ENCODE measurements at regions not wholly inside any gene's neighbourhood (a gene's known extent, or its start where the extent isn't known, plus 50 kb on each side); places are given as distances from the start of the nearest gene placed in this dataset.

- no peaks in the 10 kb centered on the region for H3F3A ChIP-seq (ENCODE audit: insufficient read depth, low read length)
- H3K9me3 ChIP-seq (replicated peaks; ENCODE audit: insufficient read depth, low read length): no peaks in the 10 kb centered on the region
- no peak overlapping the region for H2AFZ ChIP-seq (ENCODE audit: low read length)
- H3K4me2 ChIP-seq (ENCODE audit: low read depth, low read length): no peak overlapping the region
- no peaks in the 10 kb centered on the region for H3K9me2 ChIP-seq (replicated peaks; ENCODE audit: insufficient read depth, low read length)
- TF ChIP-seq CTCF (IDR thresholded peaks at IDR 0.05; ENCODE audit: low read length) (no peak), EZH2phosphoT487 (IDR thresholded peaks at IDR 0.05; ENCODE audit: low read length) (no peak), EZH2 (optimal IDR thresholded peaks at IDR 0.05; ENCODE audit: low read depth, low read length) (no peak)
- H3K9ac ChIP-seq (ENCODE audit: low read length): no peak overlapping the region
- H3K79me2 ChIP-seq (ENCODE audit: low read length): no peaks in the 10 kb centered on the region
- no peak overlapping the region for H3K27ac ChIP-seq (ENCODE audit: low read length)
- no peaks in the 10 kb centered on the region for H3K27me3 ChIP-seq (replicated peaks; ENCODE audit: insufficient read depth, low read length)
- H3K36me3 ChIP-seq (replicated peaks; ENCODE audit: insufficient read depth, low read length): no peaks in the 10 kb centered on the region
- no peaks in the 10 kb centered on the region for H3K4me1 ChIP-seq (ENCODE audit: low read length)
- no peak for DNase-seq
- no peak overlapping the region for H3K4me3 ChIP-seq (ENCODE audit: low read length)
- no peaks in the 10 kb centered on the region for H4K20me1 ChIP-seq (ENCODE audit: insufficient read depth, low read length)
These were observed 305.8 kb upstream of the ZP4 start for GRCh38 chr1:238196516-238196915.

- no peaks in the 10 kb centered on the region for H3K9me2 ChIP-seq (replicated peaks; ENCODE audit: insufficient read depth, low read length)
- no peaks in the 10 kb centered on the region for H3K36me3 ChIP-seq (replicated peaks; ENCODE audit: insufficient read depth, low read length)
- no peaks in the 10 kb centered on the region for H3K79me2 ChIP-seq (ENCODE audit: low read length)
- no peak for DNase-seq
- H3K9me3 ChIP-seq (replicated peaks; ENCODE audit: insufficient read depth, low read length): no peaks in the 10 kb centered on the region
- no peaks in the 10 kb centered on the region for H3K27me3 ChIP-seq (replicated peaks; ENCODE audit: insufficient read depth, low read length)
- H3K4me1 ChIP-seq (ENCODE audit: low read length): no peaks in the 10 kb centered on the region
- TF ChIP-seq EZH2phosphoT487 (IDR thresholded peaks at IDR 0.05; ENCODE audit: low read length) (no peak), CTCF (IDR thresholded peaks at IDR 0.05; ENCODE audit: low read length) (no peak), EZH2 (optimal IDR thresholded peaks at IDR 0.05; ENCODE audit: low read depth, low read length) (no peak)
- H3F3A ChIP-seq (ENCODE audit: insufficient read depth, low read length): no peaks in the 10 kb centered on the region
- no peak overlapping the region for H3K4me3 ChIP-seq (ENCODE audit: low read length)
- H4K20me1 ChIP-seq (ENCODE audit: insufficient read depth, low read length): no peaks in the 10 kb centered on the region
- H3K4me2 ChIP-seq (ENCODE audit: low read depth, low read length): no peak overlapping the region
- H3K27ac ChIP-seq (ENCODE audit: low read length): no peak overlapping the region
- no peak overlapping the region for H3K9ac ChIP-seq (ENCODE audit: low read length)
- no peak overlapping the region for H2AFZ ChIP-seq (ENCODE audit: low read length)
These were observed 300.4 kb upstream of the ZP4 start for GRCh38 chr1:238191170-238191569.

GRCh38 chr1:238187575-238187949, 296.8 kb upstream of the ZP4 start:
- Histone ChIP-seq H3K27ac (ENCODE audit: low read length) (no peak overlapping the region), H3K4me2 (ENCODE audit: low read depth, low read length) (no peak overlapping the region), H3K9ac (ENCODE audit: low read length) (no peak overlapping the region), H3K9me3 (replicated peaks; ENCODE audit: insufficient read depth, low read length) (no peaks in the 10 kb centered on the region), H3K9me2 (replicated peaks; ENCODE audit: insufficient read depth, low read length) (no peaks in the 10 kb centered on the region), H3K4me1 (ENCODE audit: low read length) (no peaks in the 10 kb centered on the region), H3K27me3 (replicated peaks; ENCODE audit: insufficient read depth, low read length) (no peaks in the 10 kb centered on the region), H3K4me3 (ENCODE audit: low read length) (no peak overlapping the region), H2AFZ (ENCODE audit: low read length) (no peak overlapping the region), H3F3A (ENCODE audit: insufficient read depth, low read length) (no peaks in the 10 kb centered on the region), H3K36me3 (replicated peaks; ENCODE audit: insufficient read depth, low read length) (no peaks in the 10 kb centered on the region), H4K20me1 (ENCODE audit: insufficient read depth, low read length) (no peaks in the 10 kb centered on the region), H3K79me2 (ENCODE audit: low read length) (no peaks in the 10 kb centered on the region)
- TF ChIP-seq EZH2 (optimal IDR thresholded peaks at IDR 0.05; ENCODE audit: low read depth, low read length) (no peak), CTCF (IDR thresholded peaks at IDR 0.05; ENCODE audit: low read length) (no peak), EZH2phosphoT487 (IDR thresholded peaks at IDR 0.05; ENCODE audit: low read length) (no peak)
- DNase-seq: no peak

All from MM.1S (cell line).